IMR-90 (cell line): ENCODE measurements at regions not wholly inside any gene's neighbourhood (a gene's known extent, or its start where the extent isn't known, plus 50 kb on each side); places are given as distances from the start of the nearest gene placed in this dataset.
"Not testable (repeated sequence)": the region's sequence is repeated elsewhere in the genome, so short reads cannot be mapped to it uniquely, and the experiment has no call there.

Source experiments
- CTCF ChIP-seq: conservative IDR thresholded peaks from 2 replicates; pipeline ENCODE4 v1.5.1; 2012; ENCODE audit warnings: mild to moderate bottlenecking, low read depth, low read length, improper control_type of control experiment
- MAFK ChIP-seq: IDR thresholded peaks from 2 replicates; pipeline ENCODE4 v1.6.1; 2012; ENCODE audit warnings: low read depth, low read length, improper control_type of control experiment
- MAZ ChIP-seq: IDR thresholded peaks from 2 replicates; pipeline ENCODE4 v1.6.1; 2012; ENCODE audit warnings: low read depth, mild to moderate bottlenecking, low read length, improper control_type of control experiment, moderate library complexity, borderline replicate concordance
- POLR2A ChIP-seq: IDR thresholded peaks from 2 replicates; pipeline ENCODE4 v1.6.1; 2012; ENCODE audit warnings: mild to moderate bottlenecking, low read depth, low read length
- RCOR1 ChIP-seq: IDR thresholded peaks from 2 replicates; pipeline ENCODE4 v1.6.1; 2012; ENCODE audit warnings: mild to moderate bottlenecking, low read length, improper control_type of control experiment; ENCODE audit not compliant: insufficient replicate concordance
- RFX5 ChIP-seq: IDR thresholded peaks from 2 replicates; pipeline ENCODE4 v1.8.0; 2012; ENCODE audit warnings: low read depth, mild to moderate bottlenecking, low read length, moderate library complexity
- TF ChIP-seq, protein P1 (sequence below): fragments of 150-350 bp; IDR thresholded peaks from 2 replicates; pipeline ENCODE4 v1.6.1; 2016; ENCODE audit warnings: low read depth, mild to moderate bottlenecking, low read length, moderate library complexity, borderline replicate concordance

DNA sequence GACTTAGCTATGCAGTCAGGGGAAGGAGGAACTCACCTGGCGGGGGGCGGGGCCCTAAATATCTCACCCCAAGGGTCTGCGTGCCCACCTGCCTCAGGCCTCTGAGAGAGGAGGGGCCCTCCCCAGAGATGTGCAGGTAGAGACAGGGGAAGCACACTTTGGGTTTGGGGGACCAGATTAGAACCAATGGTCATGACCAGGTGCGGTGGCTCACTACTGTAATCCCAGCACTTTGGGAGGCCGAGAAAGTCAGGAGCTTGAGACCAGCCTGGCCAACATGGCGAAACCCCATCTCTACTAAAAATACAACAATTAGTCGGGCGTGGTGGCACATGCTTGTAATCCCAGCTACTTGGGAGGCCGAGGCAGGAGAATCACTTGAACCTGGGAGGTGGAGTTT, 246.4 kb upstream of the TCERG1L start:
- TF ChIP-seq MAFK, CTCF, MAZ, RCOR1, POLR2A, RFX5: not testable (repeated sequence)
- TF ChIP-seq, protein P1, sequence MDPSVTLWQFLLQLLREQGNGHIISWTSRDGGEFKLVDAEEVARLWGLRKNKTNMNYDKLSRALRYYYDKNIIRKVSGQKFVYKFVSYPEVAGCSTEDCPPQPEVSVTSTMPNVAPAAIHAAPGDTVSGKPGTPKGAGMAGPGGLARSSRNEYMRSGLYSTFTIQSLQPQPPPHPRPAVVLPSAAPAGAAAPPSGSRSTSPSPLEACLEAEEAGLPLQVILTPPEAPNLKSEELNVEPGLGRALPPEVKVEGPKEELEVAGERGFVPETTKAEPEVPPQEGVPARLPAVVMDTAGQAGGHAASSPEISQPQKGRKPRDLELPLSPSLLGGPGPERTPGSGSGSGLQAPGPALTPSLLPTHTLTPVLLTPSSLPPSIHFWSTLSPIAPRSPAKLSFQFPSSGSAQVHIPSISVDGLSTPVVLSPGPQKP = not testable (repeated sequence)
